DND-41 (cell line): ENCODE measurements at regions not wholly inside any gene's neighbourhood (a gene's known extent, or its start where the extent isn't known, plus 50 kb on each side); places are given as distances from the start of the nearest gene placed in this dataset.

Experiments
- EZH2 ChIP-seq: IDR thresholded peaks from 3 replicates; pipeline ENCODE4 v1.6.1; 2012; ENCODE audit warnings: borderline replicate concordance, low read depth, mild to moderate bottlenecking, moderate library complexity, low read length, inconsistent platforms; ENCODE audit not compliant: severe bottlenecking
- TF ChIP-seq, protein P1 (sequence below): IDR thresholded peaks from 2 replicates; pipeline ENCODE4 v1.5.1; 2012; ENCODE audit warnings: borderline replicate concordance, low read length, moderate library complexity, mild to moderate bottlenecking; ENCODE audit not compliant: poor library complexity, severe bottlenecking; ENCODE audit errors: extremely low read depth

DNA sequence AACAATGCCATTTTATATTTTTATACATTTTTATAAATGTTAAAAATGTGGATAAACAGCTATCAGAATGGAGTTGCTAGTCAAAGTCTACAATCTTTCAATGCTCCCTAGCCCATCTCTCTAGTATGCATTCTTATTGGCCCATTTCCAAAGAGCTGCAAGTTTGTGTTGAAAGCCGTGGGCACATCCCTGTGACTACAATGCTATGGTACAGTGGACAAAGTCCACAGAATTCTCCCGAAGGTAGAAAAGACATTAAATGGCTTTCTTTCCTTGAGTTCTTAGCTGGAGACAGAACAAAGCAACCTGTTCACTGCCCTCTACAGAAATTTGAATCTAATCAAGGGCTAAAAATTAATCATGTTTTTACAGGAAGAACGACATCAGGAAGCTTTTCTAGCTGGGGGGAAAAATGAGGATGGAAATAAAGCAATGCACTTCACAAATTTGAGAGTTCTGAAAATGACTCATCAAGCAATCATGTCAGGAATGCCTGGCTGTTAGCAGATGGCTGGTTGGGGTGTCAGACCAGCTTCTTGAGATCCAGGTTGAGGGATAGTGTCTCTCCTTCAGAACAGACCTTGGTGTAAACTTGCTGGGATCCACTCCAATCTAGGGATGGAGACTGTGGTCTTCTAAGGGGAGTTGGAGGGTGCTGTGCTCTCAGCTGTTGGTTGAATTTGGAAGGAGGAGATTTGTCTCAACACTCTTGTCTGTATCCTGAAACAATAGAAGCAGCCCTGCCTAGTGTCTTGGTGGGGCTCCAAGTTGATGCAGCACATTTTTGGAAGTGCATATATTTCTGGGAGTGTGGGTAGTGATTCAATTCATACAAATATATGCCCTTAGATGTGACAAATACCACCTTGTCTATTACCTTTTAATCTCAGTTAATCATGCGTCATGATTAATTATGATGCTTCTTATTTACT is 143.4 kb upstream of the PHACTR1 start:
- TF ChIP-seq, protein P1, sequence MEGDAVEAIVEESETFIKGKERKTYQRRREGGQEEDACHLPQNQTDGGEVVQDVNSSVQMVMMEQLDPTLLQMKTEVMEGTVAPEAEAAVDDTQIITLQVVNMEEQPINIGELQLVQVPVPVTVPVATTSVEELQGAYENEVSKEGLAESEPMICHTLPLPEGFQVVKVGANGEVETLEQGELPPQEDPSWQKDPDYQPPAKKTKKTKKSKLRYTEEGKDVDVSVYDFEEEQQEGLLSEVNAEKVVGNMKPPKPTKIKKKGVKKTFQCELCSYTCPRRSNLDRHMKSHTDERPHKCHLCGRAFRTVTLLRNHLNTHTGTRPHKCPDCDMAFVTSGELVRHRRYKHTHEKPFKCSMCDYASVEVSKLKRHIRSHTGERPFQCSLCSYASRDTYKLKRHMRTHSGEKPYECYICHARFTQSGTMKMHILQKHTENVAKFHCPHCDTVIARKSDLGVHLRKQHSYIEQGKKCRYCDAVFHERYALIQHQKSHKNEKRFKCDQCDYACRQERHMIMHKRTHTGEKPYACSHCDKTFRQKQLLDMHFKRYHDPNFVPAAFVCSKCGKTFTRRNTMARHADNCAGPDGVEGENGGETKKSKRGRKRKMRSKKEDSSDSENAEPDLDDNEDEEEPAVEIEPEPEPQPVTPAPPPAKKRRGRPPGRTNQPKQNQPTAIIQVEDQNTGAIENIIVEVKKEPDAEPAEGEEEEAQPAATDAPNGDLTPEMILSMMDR = no peak
- no peak for TF ChIP-seq EZH2
